Astrocyte of the spinal cord (primary cell): ENCODE measurements at regions not wholly inside any gene's neighbourhood (a gene's known extent, or its start where the extent isn't known, plus 50 kb on each side); places are given as distances from the start of the nearest gene placed in this dataset.
A peak's percentile ranks its signal among the peaks of the same experiment; 100 is the strongest.

Source experiments
- DNase-seq: peaks from one replicate; pipeline ENCODE4 v3.0.0; 2011; ENCODE audit warnings: low read depth, low spot score
- H3K4me3 ChIP-seq: 2 replicates; pipeline ENCODE4 v1.5.1; 2011; ENCODE audit warnings: low read depth, mild to moderate bottlenecking, low read length, moderate library complexity
- CTCF ChIP-seq: IDR thresholded peaks from 2 replicates; pipeline ENCODE4 v1.5.1; 2012; ENCODE audit warnings: low read depth, mild to moderate bottlenecking, low read length, inconsistent platforms
- in situ Hi-C: cut with HindIII; loops from 2 replicates; pipeline ENCODE4 v1.10.0; 2017; ENCODE audit warnings: low sequenced_read_pairs

GRCh38 chr11:42329929-42330565 is 870.6 kb upstream of the LRRC4C start:
- in situ Hi-C loops = no loop called here
- TF ChIP-seq CTCF = no peak
- H3K4me3 ChIP-seq = no peak overlapping the region
- DNase-seq = peak; percentile 27

GRCh38 chr11:42337786-42338455 is 878.5 kb upstream of the LRRC4C start:
- TF ChIP-seq CTCF = no peak
- in situ Hi-C loops = no loop called here
- DNase-seq = no peak
- no peak overlapping the region for H3K4me3 ChIP-seq

GRCh38 chr11:42344204-42344792 is 884.8 kb upstream of the LRRC4C start:
- no peak overlapping the region for H3K4me3 ChIP-seq
- TF ChIP-seq CTCF = no peak
- in situ Hi-C loops = no loop called here
- no peak for DNase-seq

GRCh38 chr11:42345933-42346332 is 886.5 kb upstream of the LRRC4C start:
- no peak for DNase-seq

GRCh38 chr11:42363701-42364100 is 904.2 kb upstream of the LRRC4C start:
- DNase-seq = no peak
- in situ Hi-C loops = no loop called here
- H3K4me3 ChIP-seq = no peak overlapping the region
- TF ChIP-seq CTCF = no peak

More at GRCh38 chr11:42345933-42346332, 886.5 kb upstream of the LRRC4C start:
- in situ Hi-C loops = no loop called here
- TF ChIP-seq CTCF = no peak
- no peak overlapping the region for H3K4me3 ChIP-seq

- no peak for DNase-seq
- H3K4me3 ChIP-seq = no peak overlapping the region
- no peak for TF ChIP-seq CTCF
- in situ Hi-C loops = no loop called here
Observed at GRCh38 chr11:42390116-42390515, 921.7 kb upstream of the API5 start.
